AG09309 (cell line): ENCODE measurements at regions not wholly inside any gene's neighbourhood (a gene's known extent, or its start where the extent isn't known, plus 50 kb on each side); places are given as distances from the start of the nearest gene placed in this dataset.

ENCODE experiments used
- DNase-seq: peaks from one replicate; pipeline ENCODE4 v3.0.0-alpha.2; 2010; ENCODE audit warnings: low read depth
- H3K4me3 ChIP-seq: 2 replicates; pipeline ENCODE4 v1.5.1; 2011; ENCODE audit warnings: mild to moderate bottlenecking, low read depth, low read length, moderate library complexity; ENCODE audit not compliant: control insufficient read depth
- CTCF ChIP-seq: IDR thresholded peaks from 2 replicates; pipeline ENCODE4 v1.5.1; 2011; ENCODE audit warnings: mild to moderate bottlenecking, low read depth, low read length, inconsistent platforms; ENCODE audit not compliant: insufficient read depth, control insufficient read depth; ENCODE audit errors: missing control alignments

GRCh38 chr3:106765342-106765741 is 611.9 kb upstream of the CCDC54 start:
- DNase-seq, result peak; percentile 81
- H3K4me3 ChIP-seq, result no peak overlapping the region
- no peak for TF ChIP-seq CTCF

GRCh38 chr3:106768941-106769480 is 608.2 kb upstream of the CCDC54 start:
- no peak overlapping the region for H3K4me3 ChIP-seq
- no peak for DNase-seq
- TF ChIP-seq CTCF, result no peak

GRCh38 chr3:106773795-106774194 is 603.4 kb upstream of the CCDC54 start:
- DNase-seq, result no peak
- TF ChIP-seq CTCF, result no peak
- no peak overlapping the region for H3K4me3 ChIP-seq

- H3K4me3 ChIP-seq, result no peak overlapping the region
- no peak for DNase-seq
- TF ChIP-seq CTCF, result no peak
These were observed 594.0 kb upstream of the CCDC54 start for GRCh38 chr3:106783231-106783630.

GRCh38 chr3:106789276-106789675 is 588.0 kb upstream of the CCDC54 start:
- no peak for TF ChIP-seq CTCF
- DNase-seq, result no peak
- H3K4me3 ChIP-seq, result no peak overlapping the region

- TF ChIP-seq CTCF, result no peak
- no peak for DNase-seq
- no peak overlapping the region for H3K4me3 ChIP-seq
These were observed 584.5 kb upstream of the CCDC54 start for GRCh38 chr3:106792716-106793115.

- no peak for TF ChIP-seq CTCF
These were observed 582.8 kb upstream of the CCDC54 start for GRCh38 chr3:106794442-106794841.

More at GRCh38 chr3:106794442-106794841, 582.8 kb upstream of the CCDC54 start:
- H3K4me3 ChIP-seq, result no peak overlapping the region
- no peak for DNase-seq
